ENCODE measurements at regions not wholly inside any gene's neighbourhood (a gene's known extent, or its start where the extent isn't known, plus 50 kb on each side); places are given as distances from the start of the nearest gene placed in this dataset.

- TF ChIP-seq MAX (IDR thresholded peaks at IDR 0.05) (no peak), EP300 (IDR thresholded peaks at IDR 0.05; ENCODE audit: borderline replicate concordance) (no peak), RAD21 (IDR thresholded peaks at IDR 0.05; ENCODE audit: low read depth) (no peak), TEAD4 (IDR thresholded peaks at IDR 0.05) (no peak), FOXM1 (IDR thresholded peaks at IDR 0.05; ENCODE audit: borderline replicate concordance, low read depth) (no peak), NFIC (IDR thresholded peaks at IDR 0.05) (no peak), USF1 (IDR thresholded peaks at IDR 0.05) (no peak), CEBPB (IDR thresholded peaks at IDR 0.05) (no peak), CREB1 (IDR thresholded peaks at IDR 0.05; ENCODE audit: low read depth) (no peak), TAF1 (IDR thresholded peaks at IDR 0.05; ENCODE audit: low read depth) (no peak), REST (IDR thresholded peaks at IDR 0.05; ENCODE audit: low read depth) (no peak), EGR1 (IDR thresholded peaks at IDR 0.05) (no peak), ZBTB7A (IDR thresholded peaks at IDR 0.05; ENCODE audit: low read depth) (no peak), YY1 (IDR thresholded peaks at IDR 0.05; ENCODE audit: low read depth) (no peak), TCF12 (IDR thresholded peaks at IDR 0.05; ENCODE audit: low read depth) (no peak)
These were observed 500.2 kb upstream of the ADAMTS16 start for GRCh38 chr5:4639946-4640345.

- TF ChIP-seq REST (IDR thresholded peaks at IDR 0.05; ENCODE audit: low read depth) (no peak), ZBTB7A (IDR thresholded peaks at IDR 0.05; ENCODE audit: low read depth) (no peak), EGR1 (IDR thresholded peaks at IDR 0.05) (no peak), EP300 (IDR thresholded peaks at IDR 0.05; ENCODE audit: borderline replicate concordance) (no peak), USF1 (IDR thresholded peaks at IDR 0.05) (no peak)
These were observed 499.3 kb upstream of the ADAMTS16 start for GRCh38 chr5:4640795-4641194.

- TF ChIP-seq FOXM1 (IDR thresholded peaks at IDR 0.05; ENCODE audit: borderline replicate concordance, low read depth) (no peak), CREB1 (IDR thresholded peaks at IDR 0.05; ENCODE audit: low read depth) (no peak), REST (IDR thresholded peaks at IDR 0.05; ENCODE audit: low read depth) (no peak), TEAD4 (IDR thresholded peaks at IDR 0.05) (no peak), CEBPB (IDR thresholded peaks at IDR 0.05) (no peak), RAD21 (IDR thresholded peaks at IDR 0.05; ENCODE audit: low read depth) (no peak), YY1 (IDR thresholded peaks at IDR 0.05; ENCODE audit: low read depth) (no peak), USF1 (IDR thresholded peaks at IDR 0.05) (no peak), TCF12 (IDR thresholded peaks at IDR 0.05; ENCODE audit: low read depth) (no peak), EGR1 (IDR thresholded peaks at IDR 0.05) (no peak), EP300 (IDR thresholded peaks at IDR 0.05; ENCODE audit: borderline replicate concordance) (no peak), MAX (IDR thresholded peaks at IDR 0.05) (no peak), NFIC (IDR thresholded peaks at IDR 0.05) (no peak), TAF1 (IDR thresholded peaks at IDR 0.05; ENCODE audit: low read depth) (no peak), ZBTB7A (IDR thresholded peaks at IDR 0.05; ENCODE audit: low read depth) (no peak)
These were observed 497.6 kb upstream of the ADAMTS16 start for GRCh38 chr5:4642525-4642924.

GRCh38 chr5:4643190-4643589 lies 496.9 kb upstream of the ADAMTS16 start:
- TF ChIP-seq USF1 (IDR thresholded peaks at IDR 0.05), result no peak
- no peak for TF ChIP-seq MAX (IDR thresholded peaks at IDR 0.05)
- no peak for TF ChIP-seq CREB1 (IDR thresholded peaks at IDR 0.05; ENCODE audit: low read depth)
- TF ChIP-seq NFIC (IDR thresholded peaks at IDR 0.05), result no peak
- TF ChIP-seq TCF12 (IDR thresholded peaks at IDR 0.05; ENCODE audit: low read depth), result no peak
- TF ChIP-seq YY1 (IDR thresholded peaks at IDR 0.05; ENCODE audit: low read depth), result no peak
- no peak for TF ChIP-seq RAD21 (IDR thresholded peaks at IDR 0.05; ENCODE audit: low read depth)
- no peak for TF ChIP-seq TEAD4 (IDR thresholded peaks at IDR 0.05)

All from Ishikawa (cell line).